Liver (tissue), 8 donors: ENCODE measurements at regions not wholly inside any gene's neighbourhood (a gene's known extent, or its start where the extent isn't known, plus 50 kb on each side); places are given as distances from the start of the nearest gene placed in this dataset.

Experiments used
- DNase-seq: peaks from one replicate; pipeline ENCODE4 v3.0.0-alpha.2; 2017; ENCODE audit warnings: low spot score
- H3K27ac ChIP-seq, 2 donors: one replicate each; pipeline ENCODE4 v1.7.0; 2013; ENCODE audit warnings: inconsistent platforms in 2 of 2, low read length in 2 of 2, control low read depth in 1 of 2, low read depth in 1 of 2, mild to moderate bottlenecking in 1 of 2
- H3K27me3 ChIP-seq, 4 donors: one replicate each; pipeline versions ENCODE4 v1.6.1 to v1.7.0; 2013; ENCODE audit warnings: low read length in 3 of 4, inconsistent platforms in 1 of 4, mild to moderate bottlenecking in 1 of 4, moderate library complexity in 1 of 4; ENCODE audit not compliant: control insufficient read depth in 4 of 4, insufficient read depth in 4 of 4
- H3K36me3 ChIP-seq, 4 donors: one replicate each; pipeline versions ENCODE4 v1.6.1 to v1.7.0; 2013; ENCODE audit warnings: low read length in 3 of 4, mild to moderate bottlenecking in 3 of 4, low read depth in 1 of 4, moderate library complexity in 1 of 4; ENCODE audit not compliant: control insufficient read depth in 4 of 4, insufficient read depth in 3 of 4
- H3K4me1 ChIP-seq, 4 donors: one replicate each; pipeline versions ENCODE4 v1.6.1 to v1.7.0; 2013; ENCODE audit warnings: low read length in 3 of 4, mild to moderate bottlenecking in 3 of 4, moderate library complexity in 1 of 4; ENCODE audit not compliant: control insufficient read depth in 4 of 4, insufficient read depth in 4 of 4
- H3K4me3 ChIP-seq, 3 donors: one replicate each; pipeline versions ENCODE4 v1.6.1 to v1.7.0; 2013; ENCODE audit warnings: low read length in 3 of 3, control low read depth in 1 of 3, low read depth in 1 of 3, mild to moderate bottlenecking in 1 of 3
- H3K9ac ChIP-seq, 2 donors: one replicate each; pipeline ENCODE4 v1.7.0; 2013; ENCODE audit warnings: low read length in 2 of 2, mild to moderate bottlenecking in 2 of 2, moderate library complexity in 2 of 2, control low read depth in 1 of 2, low read depth in 1 of 2
- H3K9me3 ChIP-seq, 4 donors: one replicate each; pipeline versions ENCODE4 v1.6.1 to v1.7.0; 2013; ENCODE audit warnings: low read length in 3 of 4; ENCODE audit not compliant: control insufficient read depth in 4 of 4
- FOXA1 ChIP-seq: IDR thresholded peaks from 2 replicates; pipeline ENCODE4 v1.6.1; 2016; ENCODE audit warnings: antibody characterized with exemption
- FOXA2 ChIP-seq: IDR thresholded peaks from 2 replicates; pipeline ENCODE4 v1.6.1; 2016; ENCODE audit warnings: antibody characterized with exemption
- GABPA ChIP-seq, 2 donors: IDR thresholded peaks in 1 of 2; conservative IDR thresholded peaks in 1 of 2; 2 replicates each; pipeline ENCODE4 v1.6.1; 2016; ENCODE audit warnings: antibody characterized with exemption in 2 of 2, mild to moderate bottlenecking in 1 of 2, moderate library complexity in 1 of 2
- HNF4A ChIP-seq, 2 donors: conservative IDR thresholded peaks; 2 replicates each; pipeline ENCODE4 v1.6.1; 2016; ENCODE audit warnings: antibody characterized with exemption in 2 of 2, mild to moderate bottlenecking in 2 of 2
- HNF4G ChIP-seq: IDR thresholded peaks from 2 replicates; pipeline ENCODE4 v1.6.1; 2016; ENCODE audit warnings: antibody characterized with exemption
- JUND ChIP-seq, 2 donors: IDR thresholded peaks; 2 replicates each; pipeline ENCODE4 v1.6.1; 2016; ENCODE audit warnings: antibody characterized with exemption in 2 of 2
- MAX ChIP-seq: IDR thresholded peaks from 2 replicates; pipeline ENCODE4 v1.6.1; 2016; ENCODE audit warnings: antibody characterized with exemption
- NR2F2 ChIP-seq: IDR thresholded peaks from 2 replicates; pipeline ENCODE4 v1.6.1; 2016; ENCODE audit warnings: antibody characterized with exemption
- RAD21 ChIP-seq, 2 donors: IDR thresholded peaks; 2 replicates each; pipeline ENCODE4 v1.6.1; 2016; ENCODE audit warnings: antibody characterized with exemption in 2 of 2, mild to moderate bottlenecking in 2 of 2
- RXRA ChIP-seq, 2 donors: IDR thresholded peaks; 2 replicates each; pipeline ENCODE4 v1.6.1; 2017 to 2018; ENCODE audit warnings: antibody characterized with exemption in 2 of 2, mild to moderate bottlenecking in 1 of 2
- SP1 ChIP-seq: IDR thresholded peaks from 2 replicates; pipeline ENCODE4 v1.6.1; 2018; ENCODE audit warnings: antibody characterized with exemption, mild to moderate bottlenecking
- TAF1 ChIP-seq: conservative IDR thresholded peaks from 2 replicates; pipeline ENCODE4 v1.6.1; 2016; ENCODE audit warnings: antibody characterized with exemption, mild to moderate bottlenecking
- YY1 ChIP-seq: IDR thresholded peaks from 2 replicates; pipeline ENCODE4 v1.6.1; 2016; ENCODE audit warnings: antibody characterized with exemption, mild to moderate bottlenecking
- ZBTB33 ChIP-seq: IDR thresholded peaks from 2 replicates; pipeline ENCODE4 v1.6.1; 2016; ENCODE audit warnings: antibody characterized with exemption
- WGBS: extraction: QIAGEN DNeasy Blood & Tissue Kit; methylation state at CpG from one replicate; pipeline ENCODE4 v1.1.7; 2013; 5-methylcytosine and 5-hydroxymethylcytosine counted together
- TF ChIP-seq, protein P1 (sequence below): IDR thresholded peaks from 2 replicates; pipeline ENCODE4 v1.6.1; 2016; ENCODE audit warnings: antibody characterized with exemption
- TF ChIP-seq, protein P2 (sequence below): IDR thresholded peaks from 2 replicates; pipeline ENCODE4 v1.6.1; 2016; ENCODE audit warnings: antibody characterized with exemption, mild to moderate bottlenecking
- TF ChIP-seq, protein P3 (sequence below): fragments of 150-350 bp; IDR thresholded peaks from 2 replicates; pipeline ENCODE4 v1.5.1; 2017; ENCODE audit warnings: improper control_type of control experiment, low read depth, low read length; ENCODE audit not compliant: missing input control
- donor health status: healthy.
- donor health status: healthy.
- donor health status: healthy.
- donor health status: healthy.
- donor health status: healthy.

GRCh38 chr4:173821036-173821435, 291.0 kb upstream of the HAND2 start (continued):
- TF ChIP-seq GABPA (IDR thresholded peaks at IDR 0.05 in 1 of 2, conservative IDR thresholded peaks at IDR 0.05 in 1 of 2), result no peak
- no peak for TF ChIP-seq ZBTB33
- no peak for TF ChIP-seq YY1
- no peak for TF ChIP-seq FOXA1
- TF ChIP-seq, protein P1, sequence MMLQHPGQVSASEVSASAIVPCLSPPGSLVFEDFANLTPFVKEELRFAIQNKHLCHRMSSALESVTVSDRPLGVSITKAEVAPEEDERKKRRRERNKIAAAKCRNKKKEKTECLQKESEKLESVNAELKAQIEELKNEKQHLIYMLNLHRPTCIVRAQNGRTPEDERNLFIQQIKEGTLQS, result no peak

GRCh38 chr4:173807347-173807746, 277.3 kb upstream of the HAND2 start:
- no peaks in the 10 kb centered on the region for H3K27me3 ChIP-seq
- H3K36me3 ChIP-seq, result no peaks in the 10 kb centered on the region
- H3K27ac ChIP-seq, result no peak overlapping the region
- no peak overlapping the region for H3K9ac ChIP-seq
- 64% methylated on average over 2 of the region's 2 CpGs for WGBS
- peaks cover 0 to 1% (median 0%) of the 10 kb centered on the region in 4 donors for H3K9me3 ChIP-seq
- no peak overlapping the region for H3K4me3 ChIP-seq
- no peaks in the 10 kb centered on the region for H3K4me1 ChIP-seq
- TF ChIP-seq SP1, result no peak
- TF ChIP-seq YY1, result no peak
- TF ChIP-seq FOXA1, result no peak
- TF ChIP-seq TAF1, result no peak
- no peak for TF ChIP-seq HNF4G
- no peak for TF ChIP-seq HNF4A (conservative IDR thresholded peaks at IDR 0.05)
- TF ChIP-seq FOXA2, result no peak
- no peak for TF ChIP-seq RXRA (IDR thresholded peaks at IDR 0.05)
- TF ChIP-seq, protein P2, sequence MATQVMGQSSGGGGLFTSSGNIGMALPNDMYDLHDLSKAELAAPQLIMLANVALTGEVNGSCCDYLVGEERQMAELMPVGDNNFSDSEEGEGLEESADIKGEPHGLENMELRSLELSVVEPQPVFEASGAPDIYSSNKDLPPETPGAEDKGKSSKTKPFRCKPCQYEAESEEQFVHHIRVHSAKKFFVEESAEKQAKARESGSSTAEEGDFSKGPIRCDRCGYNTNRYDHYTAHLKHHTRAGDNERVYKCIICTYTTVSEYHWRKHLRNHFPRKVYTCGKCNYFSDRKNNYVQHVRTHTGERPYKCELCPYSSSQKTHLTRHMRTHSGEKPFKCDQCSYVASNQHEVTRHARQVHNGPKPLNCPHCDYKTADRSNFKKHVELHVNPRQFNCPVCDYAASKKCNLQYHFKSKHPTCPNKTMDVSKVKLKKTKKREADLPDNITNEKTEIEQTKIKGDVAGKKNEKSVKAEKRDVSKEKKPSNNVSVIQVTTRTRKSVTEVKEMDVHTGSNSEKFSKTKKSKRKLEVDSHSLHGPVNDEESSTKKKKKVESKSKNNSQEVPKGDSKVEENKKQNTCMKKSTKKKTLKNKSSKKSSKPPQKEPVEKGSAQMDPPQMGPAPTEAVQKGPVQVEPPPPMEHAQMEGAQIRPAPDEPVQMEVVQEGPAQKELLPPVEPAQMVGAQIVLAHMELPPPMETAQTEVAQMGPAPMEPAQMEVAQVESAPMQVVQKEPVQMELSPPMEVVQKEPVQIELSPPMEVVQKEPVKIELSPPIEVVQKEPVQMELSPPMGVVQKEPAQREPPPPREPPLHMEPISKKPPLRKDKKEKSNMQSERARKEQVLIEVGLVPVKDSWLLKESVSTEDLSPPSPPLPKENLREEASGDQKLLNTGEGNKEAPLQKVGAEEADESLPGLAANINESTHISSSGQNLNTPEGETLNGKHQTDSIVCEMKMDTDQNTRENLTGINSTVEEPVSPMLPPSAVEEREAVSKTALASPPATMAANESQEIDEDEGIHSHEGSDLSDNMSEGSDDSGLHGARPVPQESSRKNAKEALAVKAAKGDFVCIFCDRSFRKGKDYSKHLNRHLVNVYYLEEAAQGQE, result no peak
- no peak for TF ChIP-seq GABPA (IDR thresholded peaks at IDR 0.05 in 1 of 2, conservative IDR thresholded peaks at IDR 0.05 in 1 of 2)
- no peak for TF ChIP-seq NR2F2
- TF ChIP-seq MAX, result no peak
- no peak for TF ChIP-seq JUND (IDR thresholded peaks at IDR 0.05)
- TF ChIP-seq, protein P3, sequence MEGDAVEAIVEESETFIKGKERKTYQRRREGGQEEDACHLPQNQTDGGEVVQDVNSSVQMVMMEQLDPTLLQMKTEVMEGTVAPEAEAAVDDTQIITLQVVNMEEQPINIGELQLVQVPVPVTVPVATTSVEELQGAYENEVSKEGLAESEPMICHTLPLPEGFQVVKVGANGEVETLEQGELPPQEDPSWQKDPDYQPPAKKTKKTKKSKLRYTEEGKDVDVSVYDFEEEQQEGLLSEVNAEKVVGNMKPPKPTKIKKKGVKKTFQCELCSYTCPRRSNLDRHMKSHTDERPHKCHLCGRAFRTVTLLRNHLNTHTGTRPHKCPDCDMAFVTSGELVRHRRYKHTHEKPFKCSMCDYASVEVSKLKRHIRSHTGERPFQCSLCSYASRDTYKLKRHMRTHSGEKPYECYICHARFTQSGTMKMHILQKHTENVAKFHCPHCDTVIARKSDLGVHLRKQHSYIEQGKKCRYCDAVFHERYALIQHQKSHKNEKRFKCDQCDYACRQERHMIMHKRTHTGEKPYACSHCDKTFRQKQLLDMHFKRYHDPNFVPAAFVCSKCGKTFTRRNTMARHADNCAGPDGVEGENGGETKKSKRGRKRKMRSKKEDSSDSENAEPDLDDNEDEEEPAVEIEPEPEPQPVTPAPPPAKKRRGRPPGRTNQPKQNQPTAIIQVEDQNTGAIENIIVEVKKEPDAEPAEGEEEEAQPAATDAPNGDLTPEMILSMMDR, result no peak
- TF ChIP-seq, protein P1, result no peak
- TF ChIP-seq RAD21 (IDR thresholded peaks at IDR 0.05), result no peak
- DNase-seq, result no peak
